ENCODE measurements at regions not wholly inside any gene's neighbourhood (a gene's known extent, or its start where the extent isn't known, plus 50 kb on each side); places are given as distances from the start of the nearest gene placed in this dataset.

DNA sequence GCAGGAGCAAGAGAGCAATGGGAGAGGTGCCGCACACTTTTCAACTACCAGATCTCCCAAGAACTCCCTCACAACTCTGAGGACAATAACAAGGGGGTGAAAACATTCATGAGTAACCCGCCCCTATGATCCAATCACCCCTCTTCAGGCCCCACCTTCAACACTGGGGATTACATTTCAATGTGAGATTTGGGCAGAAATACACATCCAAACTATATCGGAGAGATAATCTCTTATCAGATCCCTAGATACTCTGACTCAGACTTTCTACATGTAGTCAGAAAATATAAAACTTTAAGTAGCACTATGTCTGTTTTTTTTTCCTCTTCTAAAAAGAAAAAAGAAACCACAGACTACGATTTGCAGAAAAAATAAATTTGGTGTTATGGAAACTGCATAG, 1595.9 kb upstream of the NUDT12 start:
- Histone ChIP-seq H3K4me3 (ENCODE audit: low read depth in 1 of 2, low read length in 1 of 2) (no peak overlapping the region), H3K9me3 (no peaks in the 10 kb centered on the region)
- TF ChIP-seq, protein P1, sequence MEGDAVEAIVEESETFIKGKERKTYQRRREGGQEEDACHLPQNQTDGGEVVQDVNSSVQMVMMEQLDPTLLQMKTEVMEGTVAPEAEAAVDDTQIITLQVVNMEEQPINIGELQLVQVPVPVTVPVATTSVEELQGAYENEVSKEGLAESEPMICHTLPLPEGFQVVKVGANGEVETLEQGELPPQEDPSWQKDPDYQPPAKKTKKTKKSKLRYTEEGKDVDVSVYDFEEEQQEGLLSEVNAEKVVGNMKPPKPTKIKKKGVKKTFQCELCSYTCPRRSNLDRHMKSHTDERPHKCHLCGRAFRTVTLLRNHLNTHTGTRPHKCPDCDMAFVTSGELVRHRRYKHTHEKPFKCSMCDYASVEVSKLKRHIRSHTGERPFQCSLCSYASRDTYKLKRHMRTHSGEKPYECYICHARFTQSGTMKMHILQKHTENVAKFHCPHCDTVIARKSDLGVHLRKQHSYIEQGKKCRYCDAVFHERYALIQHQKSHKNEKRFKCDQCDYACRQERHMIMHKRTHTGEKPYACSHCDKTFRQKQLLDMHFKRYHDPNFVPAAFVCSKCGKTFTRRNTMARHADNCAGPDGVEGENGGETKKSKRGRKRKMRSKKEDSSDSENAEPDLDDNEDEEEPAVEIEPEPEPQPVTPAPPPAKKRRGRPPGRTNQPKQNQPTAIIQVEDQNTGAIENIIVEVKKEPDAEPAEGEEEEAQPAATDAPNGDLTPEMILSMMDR (IDR thresholded peaks at IDR 0.05), result no peak

DNA sequence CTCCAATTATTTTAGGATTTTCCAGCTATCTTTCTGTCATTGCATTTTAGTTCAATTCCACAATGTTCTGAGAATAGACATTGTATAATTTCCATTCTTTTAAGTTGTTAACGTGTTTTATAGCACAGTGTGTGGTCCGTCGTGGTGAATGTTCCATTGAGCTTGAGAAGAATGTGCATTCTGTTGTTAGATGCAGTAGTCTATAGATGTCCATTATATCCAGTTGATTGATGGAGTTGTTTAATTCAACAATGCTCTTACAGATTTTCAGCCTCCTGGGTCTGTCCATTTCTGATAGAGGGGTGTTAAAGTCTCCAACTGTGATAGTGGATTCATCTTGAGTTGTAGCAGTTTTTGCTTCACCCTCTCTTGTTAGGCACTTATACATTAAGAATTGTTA, 1587.7 kb upstream of the NUDT12 start:
- Histone ChIP-seq H3K9me3 (no peaks in the 10 kb centered on the region), H3K4me1 (ENCODE audit: control insufficient read depth in 1 of 2, insufficient read depth in 1 of 2, low read depth in 1 of 2, low read length in 1 of 2) (no peaks in the 10 kb centered on the region), H3K27ac (no peak overlapping the region), H3K4me3 (ENCODE audit: low read depth in 1 of 2, low read length in 1 of 2) (no peak overlapping the region), H3K36me3 (no peaks in the 10 kb centered on the region), H3K27me3 (no peaks in the 10 kb centered on the region)
- TF ChIP-seq, protein P1 (IDR thresholded peaks at IDR 0.05), result no peak

More for the DNA sequence above, 1595.9 kb upstream of the NUDT12 start:
- Histone ChIP-seq H3K36me3 (no peaks in the 10 kb centered on the region), H3K27me3 (no peaks in the 10 kb centered on the region), H3K27ac (no peak overlapping the region), H3K4me1 (ENCODE audit: control insufficient read depth in 1 of 2, insufficient read depth in 1 of 2, low read depth in 1 of 2, low read length in 1 of 2) (no peaks in the 10 kb centered on the region)

DNA sequence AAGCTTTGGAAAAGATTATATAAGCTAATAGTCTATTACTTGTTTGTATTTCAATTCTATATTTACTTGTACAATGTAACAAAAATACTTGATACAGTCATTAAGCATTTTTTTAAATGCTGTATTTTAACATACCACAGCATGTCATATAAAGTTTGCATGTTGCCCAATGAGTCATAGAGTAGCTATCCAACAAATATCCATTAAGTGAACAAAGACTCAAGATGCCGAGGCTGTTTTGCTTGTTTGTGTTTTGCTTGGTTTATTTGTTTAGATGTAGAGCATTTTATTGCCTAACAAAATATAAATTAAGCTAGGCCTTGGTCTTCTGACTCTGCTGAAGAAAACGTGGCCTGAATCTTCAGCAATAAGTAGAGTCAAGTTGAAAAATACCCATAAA, 1584.3 kb upstream of the NUDT12 start:
- Histone ChIP-seq H3K4me3 (ENCODE audit: low read depth in 1 of 2, low read length in 1 of 2) (no peak overlapping the region), H3K9me3 (no peaks in the 10 kb centered on the region), H3K27ac (no peak overlapping the region), H3K27me3 (no peaks in the 10 kb centered on the region), H3K36me3 (no peaks in the 10 kb centered on the region), H3K4me1 (ENCODE audit: control insufficient read depth in 1 of 2, insufficient read depth in 1 of 2, low read depth in 1 of 2, low read length in 1 of 2) (no peaks in the 10 kb centered on the region)
- TF ChIP-seq, protein P1 (IDR thresholded peaks at IDR 0.05), result no peak

DNA sequence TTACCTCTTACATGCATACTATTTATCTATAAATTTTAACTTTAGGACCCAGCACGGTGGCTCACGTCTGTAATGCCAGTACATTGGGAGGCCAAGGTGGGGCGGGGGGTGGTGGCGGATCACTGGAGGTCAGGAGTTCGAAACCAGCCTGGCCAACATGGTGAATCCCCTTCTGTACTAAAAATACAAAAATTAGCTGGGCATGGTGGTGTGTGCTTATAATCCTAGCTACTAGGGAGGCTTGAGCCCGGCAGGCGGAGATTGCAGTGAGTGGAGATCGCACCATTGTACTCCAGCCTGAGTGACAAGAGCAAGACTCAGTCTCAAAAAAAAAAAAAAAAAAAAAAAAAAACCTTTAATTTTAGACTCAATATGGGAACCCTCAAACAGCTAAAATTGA, 1582.6 kb upstream of the NUDT12 start:
- Histone ChIP-seq H3K36me3 (no peaks in the 10 kb centered on the region), H3K4me1 (ENCODE audit: control insufficient read depth in 1 of 2, insufficient read depth in 1 of 2, low read depth in 1 of 2, low read length in 1 of 2) (no peaks in the 10 kb centered on the region), H3K9me3 (no peaks in the 10 kb centered on the region), H3K27ac (no peak overlapping the region), H3K4me3 (ENCODE audit: low read depth in 1 of 2, low read length in 1 of 2) (no peak overlapping the region), H3K27me3 (no peaks in the 10 kb centered on the region)
- TF ChIP-seq, protein P1 (IDR thresholded peaks at IDR 0.05), result no peak

DNA sequence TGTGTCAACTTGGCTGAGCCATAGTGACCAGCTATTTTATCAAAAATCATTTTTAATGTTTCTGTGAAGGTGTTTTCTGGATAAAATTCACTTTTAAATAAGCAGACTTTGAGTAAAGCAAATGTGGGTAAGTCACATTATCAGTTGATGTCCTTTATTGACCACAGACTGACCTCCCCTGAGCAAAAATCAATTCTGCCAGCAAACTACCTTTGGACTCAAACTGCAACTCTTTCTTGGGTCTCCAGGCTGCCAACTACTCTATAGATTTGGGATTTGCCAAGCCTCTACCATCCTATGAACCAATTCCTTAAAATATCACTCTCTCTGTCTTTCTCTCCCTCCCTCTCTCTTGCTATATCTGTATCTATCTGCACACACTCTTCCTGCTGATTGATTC, 1571.7 kb upstream of the NUDT12 start:
- Histone ChIP-seq H3K27me3 (no peaks in the 10 kb centered on the region), H3K36me3 (no peaks in the 10 kb centered on the region), H3K9me3 (no peaks in the 10 kb centered on the region), H3K4me1 (ENCODE audit: control insufficient read depth in 1 of 2, insufficient read depth in 1 of 2, low read depth in 1 of 2, low read length in 1 of 2) (no peaks in the 10 kb centered on the region), H3K4me3 (ENCODE audit: low read depth in 1 of 2, low read length in 1 of 2) (no peak overlapping the region), H3K27ac (no peak overlapping the region)
- TF ChIP-seq, protein P1 (IDR thresholded peaks at IDR 0.05), result no peak

DNA sequence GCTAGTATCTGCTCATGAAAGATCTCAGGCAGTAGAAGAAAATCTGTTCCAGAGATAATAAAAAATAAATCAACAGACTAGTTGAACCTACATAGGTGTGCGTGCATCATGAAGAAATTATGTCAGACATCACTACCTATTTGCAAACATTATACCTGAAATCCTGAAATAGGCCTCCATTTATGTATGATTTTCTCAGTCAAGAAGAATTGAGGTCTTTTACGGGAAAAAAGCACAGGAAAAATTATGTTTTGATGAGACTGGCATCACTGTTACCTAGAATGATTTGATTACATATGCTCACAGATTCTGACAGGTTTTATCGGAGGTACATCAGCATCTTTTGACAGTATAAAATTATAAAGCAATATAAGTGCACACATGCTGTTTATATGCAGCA, 1570.5 kb upstream of the NUDT12 start:
- H3K27ac ChIP-seq, result no peak overlapping the region
- no peaks in the 10 kb centered on the region for H3K4me1 ChIP-seq (ENCODE audit: control insufficient read depth in 1 of 2, insufficient read depth in 1 of 2, low read depth in 1 of 2, low read length in 1 of 2)
- H3K4me3 ChIP-seq (ENCODE audit: low read depth in 1 of 2, low read length in 1 of 2), result no peak overlapping the region
- H3K9me3 ChIP-seq, result no peaks in the 10 kb centered on the region
- no peaks in the 10 kb centered on the region for H3K27me3 ChIP-seq
- H3K36me3 ChIP-seq, result no peaks in the 10 kb centered on the region
- TF ChIP-seq, protein P1 (IDR thresholded peaks at IDR 0.05), result no peak

All from neutrophil (primary cell).